OCI-M2 (cell line): ENCODE measurements at regions not wholly inside any gene's neighbourhood (a gene's known extent, or its start where the extent isn't known, plus 50 kb on each side); places are given as distances from the start of the nearest gene placed in this dataset.
"Not testable (repeated sequence)": the region's sequence is repeated elsewhere in the genome, so short reads cannot be mapped to it uniquely, and the experiment has no call there.

Experiments
- DNase-seq: peaks from one replicate; lab custom pipeline; 2025; ENCODE audit not compliant: unreplicated experiment; lab: John Stamatoyannopoulos, UW

DNA sequence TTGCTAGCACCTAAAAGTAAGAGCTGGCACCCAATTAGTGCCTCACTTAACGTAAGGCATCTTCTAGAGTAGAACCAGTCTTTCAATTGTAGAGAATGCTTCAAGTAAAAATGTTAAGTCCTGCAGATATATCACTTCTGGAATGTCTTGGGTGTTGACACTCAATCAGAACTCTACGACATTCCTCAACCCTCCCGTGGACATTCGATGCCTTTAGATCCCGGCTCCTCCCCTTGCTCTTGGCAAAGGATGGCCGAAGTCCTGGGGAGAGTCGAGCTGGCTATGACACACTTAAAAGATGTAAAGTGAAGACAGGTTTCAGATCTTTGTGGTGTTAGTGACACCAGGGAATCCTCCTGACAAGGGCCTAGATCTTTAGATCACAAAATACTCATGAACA lies 87.5 kb upstream of the ERCC6L2 start:
- DNase-seq = no peak

DNA sequence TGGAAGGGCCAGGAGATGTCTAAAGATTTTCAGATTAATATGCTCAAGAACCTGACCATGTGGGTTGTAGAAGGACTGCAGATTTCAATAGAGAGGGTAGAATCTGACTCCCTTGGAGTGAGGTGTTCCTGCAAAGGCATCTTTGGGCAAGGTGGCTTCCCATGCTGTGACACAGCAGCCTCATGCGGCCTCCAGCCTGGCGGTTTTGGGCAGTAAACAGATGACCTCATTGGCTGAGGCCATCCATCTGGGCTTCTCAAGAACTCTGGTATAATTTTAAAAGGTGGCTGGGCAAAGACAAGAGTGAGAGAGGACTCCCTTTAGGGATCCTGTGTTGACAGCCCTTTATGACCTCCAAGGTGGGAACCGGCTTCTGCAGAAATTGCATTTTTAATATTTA lies 90.3 kb upstream of the ERCC6L2 start:
- DNase-seq = no peak

GRCh38 chr9:95784318-95784717 lies 91.2 kb upstream of the ERCC6L2 start:
- no peak for DNase-seq

GRCh38 chr9:95783426-95783975 lies 92.0 kb upstream of the ERCC6L2 start:
- no peak for DNase-seq

DNA sequence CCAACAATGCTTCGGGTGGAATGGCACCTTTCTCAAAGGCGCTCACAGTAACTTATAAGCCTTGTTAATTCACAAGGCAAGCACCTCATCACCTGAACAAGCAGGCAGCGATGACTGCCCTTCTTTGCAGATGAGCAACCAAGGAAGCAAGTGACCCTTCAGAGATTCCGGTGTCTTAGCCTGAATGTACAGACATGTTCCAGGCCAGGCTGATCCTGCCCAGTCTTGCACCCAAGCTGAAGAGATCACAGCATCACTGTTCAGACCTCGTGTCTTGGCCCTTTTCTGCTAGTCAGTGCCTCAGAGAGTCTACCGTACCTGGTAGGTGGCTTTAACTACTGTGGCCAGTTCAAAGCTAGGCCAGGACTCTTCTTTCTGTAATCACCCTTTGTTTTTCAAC lies 94.7 kb upstream of the ERCC6L2 start:
- DNase-seq = no peak

DNA sequence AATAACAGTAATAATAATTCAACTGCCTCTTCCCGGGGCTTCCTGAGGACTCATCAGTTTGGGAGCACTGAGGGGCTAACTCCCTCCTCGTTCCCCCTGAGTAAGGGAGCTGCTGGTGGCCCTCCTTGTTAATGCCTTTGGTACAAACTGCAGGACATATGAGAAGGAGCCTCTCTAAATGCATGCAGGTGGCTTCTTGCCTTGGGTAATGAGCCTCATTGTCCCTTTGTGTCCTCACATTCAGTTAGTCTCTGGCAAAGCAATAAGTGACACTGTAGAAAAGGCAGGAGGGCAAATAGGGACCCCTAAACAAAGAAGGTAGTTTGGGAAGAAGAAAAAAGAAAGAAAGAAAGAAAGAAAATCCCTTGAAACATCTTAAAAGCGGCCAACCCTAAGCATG lies 95.4 kb upstream of the ERCC6L2 start:
- no peak for DNase-seq

- DNase-seq = not testable (repeated sequence)
Observed at GRCh38 chr9:95779597-95779996, 95.9 kb upstream of the ERCC6L2 start.

DNA sequence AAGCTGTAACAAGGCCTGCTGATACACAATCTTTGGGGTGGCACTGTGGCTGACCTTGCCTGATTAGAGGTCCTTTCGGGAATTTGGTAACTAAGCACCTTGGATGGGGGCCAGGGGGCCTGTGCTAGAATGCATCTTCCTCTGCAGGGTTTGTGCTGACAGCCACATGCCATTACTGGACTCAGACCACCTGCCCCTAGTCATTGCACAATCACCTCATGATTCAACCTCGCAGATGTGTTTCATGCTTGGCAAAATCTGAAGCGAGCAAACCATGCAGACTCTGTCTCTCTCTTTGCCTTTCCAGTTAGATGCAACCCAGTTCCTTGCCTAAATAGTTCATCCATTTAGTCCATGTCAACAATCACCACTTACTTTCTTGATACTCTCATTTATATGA lies 96.5 kb upstream of the ERCC6L2 start:
- DNase-seq = no peak

DNA sequence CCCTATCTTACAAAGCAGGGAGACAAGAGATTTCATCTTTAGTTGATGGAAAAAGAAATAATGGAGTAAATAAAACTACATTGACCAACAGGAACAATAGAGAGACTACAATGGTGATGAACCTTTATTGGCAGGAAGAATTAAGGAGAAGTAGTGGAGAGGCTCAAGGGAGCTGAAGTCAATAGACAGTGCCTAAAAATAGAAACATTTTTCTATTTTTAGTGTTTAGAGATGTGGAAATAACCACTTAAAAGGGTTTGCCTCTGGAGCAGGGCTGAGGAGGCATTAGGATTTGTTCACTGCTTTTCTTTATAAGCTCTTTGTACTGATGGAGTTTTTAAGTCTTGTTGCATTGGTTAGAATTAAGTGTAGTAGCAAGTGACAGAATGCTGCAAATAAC lies 98.4 kb upstream of the ERCC6L2 start:
- no peak for DNase-seq

DNA sequence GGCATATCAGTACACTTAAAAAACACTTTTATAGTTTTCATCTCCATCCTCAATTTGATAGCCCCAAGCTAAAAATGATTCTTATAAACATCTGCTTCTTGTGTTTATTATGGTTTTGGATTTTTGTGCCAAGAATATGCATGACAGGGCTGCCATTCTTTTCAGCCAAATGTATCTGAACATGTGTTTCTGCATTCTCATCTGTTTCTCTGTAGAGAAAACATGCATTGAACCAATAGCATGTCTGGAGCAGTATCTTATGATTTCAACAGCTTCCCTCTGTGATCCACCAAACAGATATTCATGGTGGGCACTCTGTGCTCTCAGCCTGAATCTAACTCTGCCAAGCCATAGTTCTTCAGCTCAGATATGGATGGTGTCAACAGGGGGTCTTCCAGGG lies 99.3 kb upstream of the ERCC6L2 start:
- no peak for DNase-seq

DNA sequence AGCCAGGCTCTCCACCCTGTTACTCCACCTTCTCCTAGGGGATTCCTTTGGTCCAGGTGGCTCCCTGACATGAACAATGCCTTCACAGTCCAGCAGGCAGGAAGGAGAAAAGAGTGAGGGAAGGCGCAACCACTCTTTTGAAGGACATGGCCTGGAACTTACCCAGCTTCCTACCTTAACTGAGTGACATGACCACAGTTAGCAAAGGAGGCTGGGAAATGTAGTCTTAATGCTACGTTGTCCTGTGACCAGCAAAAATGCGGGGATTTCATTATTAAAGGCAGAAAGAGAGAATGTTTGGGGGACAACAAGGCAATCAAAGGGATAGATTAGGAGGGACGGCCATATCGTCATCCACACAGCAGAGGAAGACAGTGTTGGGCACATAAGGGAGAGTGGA lies 100.3 kb upstream of the ERCC6L2 start:
- no peak for DNase-seq

DNA sequence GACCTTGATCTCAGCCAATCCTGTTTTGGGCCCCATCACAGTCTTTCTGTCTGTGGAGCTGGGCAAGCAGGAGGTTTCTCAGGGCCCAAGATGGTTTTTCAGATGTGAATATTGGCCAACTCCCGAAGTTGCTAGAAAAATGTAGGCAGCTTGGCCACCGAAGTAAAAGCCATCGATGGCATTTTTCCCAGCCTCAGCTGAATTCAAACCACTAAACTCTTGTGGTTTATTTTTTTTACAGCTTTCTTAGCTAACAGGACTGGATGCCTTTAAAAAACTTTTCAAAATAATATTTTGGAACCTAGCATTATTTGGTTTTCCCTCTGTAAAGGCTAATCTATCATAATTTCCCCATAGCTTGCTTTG lies 102.5 kb upstream of the ERCC6L2 start:
- no peak for DNase-seq

DNA sequence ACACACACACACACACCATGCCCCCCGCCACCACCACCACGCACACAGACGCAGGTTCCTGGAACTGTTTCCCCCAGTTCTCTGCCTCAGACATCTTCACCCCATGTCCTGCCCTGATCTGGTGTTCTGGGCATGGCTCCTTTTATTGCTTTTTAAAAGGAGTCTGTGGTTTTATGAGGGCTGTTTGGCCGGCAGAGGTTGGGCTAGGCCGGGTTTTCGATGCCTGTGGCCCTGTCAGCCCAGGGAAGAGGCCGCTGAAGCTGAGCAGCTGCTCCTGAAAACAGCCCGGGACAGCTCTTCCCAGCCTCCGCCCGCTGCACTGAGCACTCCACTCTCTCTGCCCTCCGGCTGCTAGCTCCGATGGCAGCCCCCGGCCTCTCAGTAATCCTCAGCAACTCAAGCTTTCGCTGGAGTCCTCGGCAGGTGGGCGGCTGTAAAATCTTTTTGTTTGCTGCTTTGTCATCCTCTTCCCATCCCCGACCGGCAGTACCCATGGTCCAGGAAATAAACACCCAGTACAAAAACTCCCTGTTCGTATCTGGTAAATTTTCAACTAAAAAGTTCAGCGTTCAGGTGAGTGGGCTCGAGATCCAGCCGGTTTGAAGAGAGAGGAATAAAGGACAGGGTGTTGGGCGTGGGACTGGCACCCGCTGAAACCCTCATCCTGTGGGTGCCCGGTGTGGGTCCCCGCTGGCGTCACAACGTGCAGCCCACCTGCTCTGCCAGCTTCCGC lies 103.0 kb upstream of the ERCC6L2 start:
- DNase-seq = no peak

- DNase-seq = no peak
Observed at GRCh38 chr9:95771556-95772246, 103.8 kb upstream of the ERCC6L2 start.

GRCh38 chr9:95770653-95771131 lies 104.8 kb upstream of the ERCC6L2 start:
- DNase-seq = no peak

- no peak for DNase-seq
Observed at GRCh38 chr9:95769909-95770433, 105.5 kb upstream of the ERCC6L2 start.

- DNase-seq = no peak
Observed at GRCh38 chr9:95769473-95769872, 106.0 kb upstream of the ERCC6L2 start.

DNA sequence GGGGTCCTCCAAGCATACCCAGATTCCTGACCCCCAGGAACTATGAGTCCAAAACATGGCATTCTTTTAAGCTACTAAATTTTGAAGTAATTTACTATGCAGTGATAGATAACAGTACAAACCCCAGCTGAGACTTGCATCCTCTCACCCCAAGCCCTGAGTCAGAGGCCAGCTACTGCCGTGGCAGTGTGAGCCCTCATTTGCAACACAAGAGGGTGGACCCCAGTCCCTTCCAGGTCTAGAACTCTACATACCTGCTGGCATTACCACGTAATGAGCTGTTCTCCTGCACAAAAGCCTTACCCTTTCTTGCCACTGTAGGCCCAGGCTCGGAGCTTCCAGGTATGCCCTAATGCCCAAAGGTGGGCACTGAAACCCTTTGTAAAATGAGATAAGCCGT lies 108.6 kb upstream of the ERCC6L2 start:
- no peak for DNase-seq

- DNase-seq = no peak
Observed at GRCh38 chr9:95764533-95765319, 110.8 kb upstream of the ERCC6L2 start.

DNA sequence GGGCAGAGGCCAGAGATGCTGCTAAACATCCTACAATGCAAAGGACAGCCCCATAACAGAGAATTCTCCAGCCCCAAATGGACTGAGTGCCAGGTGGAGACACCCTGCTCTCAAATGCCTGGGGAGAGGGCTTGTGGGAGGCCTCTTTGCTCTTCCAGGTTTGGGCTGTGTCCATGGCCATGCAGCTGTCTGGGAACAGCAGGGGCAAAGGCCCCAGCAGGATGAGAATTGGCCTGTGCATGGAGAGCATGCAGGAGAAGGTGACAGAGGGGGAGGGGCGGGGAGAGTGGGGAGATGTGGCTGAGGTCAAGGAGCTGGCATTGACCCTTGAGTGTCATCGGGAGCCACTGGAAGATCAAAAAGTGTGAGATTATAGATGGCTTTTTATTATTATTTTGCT lies 111.5 kb upstream of the ERCC6L2 start:
- no peak for DNase-seq

DNA sequence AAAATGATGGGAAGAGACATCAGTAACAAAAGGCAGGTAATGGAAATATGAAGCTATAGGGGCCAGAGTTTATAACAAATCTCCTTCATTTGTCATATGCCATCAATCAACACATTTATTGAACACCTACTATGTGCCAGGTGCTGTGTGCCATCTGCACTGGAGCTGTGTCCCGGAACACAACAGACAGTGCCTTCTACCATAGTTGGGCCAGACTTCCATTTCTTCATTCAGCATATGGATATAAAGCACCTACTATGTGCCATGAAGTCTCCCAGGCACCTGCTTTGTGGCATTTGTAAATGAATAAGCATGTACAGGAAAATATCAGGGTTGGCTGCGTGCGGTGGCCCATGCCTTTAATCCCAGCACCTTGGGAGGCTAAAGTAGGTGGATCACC lies 112.5 kb upstream of the ERCC6L2 start:
- no peak for DNase-seq
